Cardiac fibroblast (primary cell): ENCODE measurements at regions not wholly inside any gene's neighbourhood (a gene's known extent, or its start where the extent isn't known, plus 50 kb on each side); places are given as distances from the start of the nearest gene placed in this dataset.
A peak's percentile ranks its signal among the peaks of the same experiment; 100 is the strongest.

Experiments
- DNase-seq, 2 donors: peaks; one replicate each; pipeline versions ENCODE4 v3.0.0 to v3.0.0-alpha.2; 2010; ENCODE audit warnings: low read depth in 2 of 2
- H3K4me3 ChIP-seq, 2 donors: replicated peaks in 1 of 2; 1 replicate in 1 of 2; 2 replicates in 1 of 2; pipeline ENCODE4 v1.5.1; 2011; ENCODE audit warnings: low read depth in 2 of 2, low read length in 2 of 2, mild to moderate bottlenecking in 2 of 2, moderate library complexity in 1 of 2
- CTCF ChIP-seq: IDR thresholded peaks from one replicate; pipeline ENCODE4 v1.5.1; 2011; ENCODE audit warnings: low read depth, mild to moderate bottlenecking, low read length, inconsistent platforms

GRCh38 chr7:33706771-33707200, 198.6 kb upstream of the BMPER start:
- no peak for DNase-seq
- TF ChIP-seq CTCF, result no peak
- H3K4me3 ChIP-seq, result no peak overlapping the region

GRCh38 chr7:33707427-33707826, 197.9 kb upstream of the BMPER start:
- no peak overlapping the region for H3K4me3 ChIP-seq
- no peak for TF ChIP-seq CTCF
- no peak for DNase-seq

GRCh38 chr7:33710608-33711007, 194.7 kb upstream of the BMPER start:
- DNase-seq, result peak in 1 of 2 donors; percentile 31
- H3K4me3 ChIP-seq, result no peak overlapping the region
- TF ChIP-seq CTCF, result no peak

GRCh38 chr7:33711231-33712019, 193.9 kb upstream of the BMPER start:
- H3K4me3 ChIP-seq, result no peak overlapping the region
- TF ChIP-seq CTCF, result no peak
- no peak for DNase-seq

- H3K4me3 ChIP-seq, result no peak overlapping the region
- no peak for TF ChIP-seq CTCF
- DNase-seq, result no peak
These were observed 193.3 kb upstream of the BMPER start for GRCh38 chr7:33712020-33712414.

GRCh38 chr7:33714208-33714607, 191.1 kb upstream of the BMPER start:
- no peak for DNase-seq
- TF ChIP-seq CTCF, result no peak
- no peak overlapping the region for H3K4me3 ChIP-seq
